Left lobe of liver (tissue), 2 donors: ENCODE measurements at regions not wholly inside any gene's neighbourhood (a gene's known extent, or its start where the extent isn't known, plus 50 kb on each side); places are given as distances from the start of the nearest gene placed in this dataset.
"Not testable (repeated sequence)": the region's sequence is repeated elsewhere in the genome, so short reads cannot be mapped to it uniquely, and the experiment has no call there.

Experiments
- ATAC-seq: fragments of 200-7000 bp; cut with Tn5 transposase; one replicate; pipeline ENCODE4 v1.9.1; 2020; ENCODE audit warnings: mild to moderate bottlenecking, moderate library complexity
- DNase-seq: peaks from one replicate; pipeline ENCODE4 v3.0.0-alpha.2; 2020; ENCODE audit warnings: low spot score
- donor health status: DM: no; HTN: no; CAD: no; lungs with moderate emphysema.
- donor health status: DM: no; HTN: yes; CAD: no.

- DNase-seq (no peak), ATAC-seq (no peak)
These were observed 416.3 kb downstream of the BUD13 start for GRCh38 chr11:116356451-116356850.

- ATAC-seq (no peak), DNase-seq (no peak)
These were observed 417.7 kb downstream of the BUD13 start for GRCh38 chr11:116355104-116355503.

- ATAC-seq (no peak), DNase-seq (no peak)
These were observed 419.2 kb downstream of the BUD13 start for GRCh38 chr11:116353589-116353988.

DNA sequence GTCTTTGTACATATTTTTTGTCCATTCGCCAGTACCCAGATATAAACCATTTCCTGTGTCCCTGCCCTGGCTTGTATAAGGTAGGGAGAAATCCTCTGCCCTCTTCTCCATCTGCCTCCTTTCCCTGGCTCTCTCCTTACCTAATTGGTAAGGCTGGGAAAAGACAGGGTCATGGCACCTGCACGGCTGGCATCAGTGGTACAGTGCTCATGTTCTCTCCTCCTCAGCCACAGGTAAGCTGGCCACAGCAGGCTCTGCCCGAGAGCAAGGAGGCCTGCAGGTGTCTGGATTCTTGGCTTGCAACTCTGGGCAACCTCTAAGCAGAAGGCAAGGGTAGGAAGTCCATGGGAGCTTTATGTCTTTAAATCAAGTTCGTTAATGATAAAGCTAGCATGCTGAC lies 419.9 kb downstream of the BUD13 start:
- DNase-seq (no peak), ATAC-seq (no peak)

- ATAC-seq (peak; percentile 36), DNase-seq (no peak)
These were observed 424.6 kb downstream of the BUD13 start for GRCh38 chr11:116348226-116348625.

GRCh38 chr11:116345575-116345974 lies 427.2 kb downstream of the BUD13 start:
- ATAC-seq = no peak

GRCh38 chr11:116344601-116345000 lies 428.2 kb downstream of the BUD13 start:
- DNase-seq (no peak), ATAC-seq (no peak)

More at GRCh38 chr11:116345575-116345974, 427.2 kb downstream of the BUD13 start:
- no peak for DNase-seq

DNA sequence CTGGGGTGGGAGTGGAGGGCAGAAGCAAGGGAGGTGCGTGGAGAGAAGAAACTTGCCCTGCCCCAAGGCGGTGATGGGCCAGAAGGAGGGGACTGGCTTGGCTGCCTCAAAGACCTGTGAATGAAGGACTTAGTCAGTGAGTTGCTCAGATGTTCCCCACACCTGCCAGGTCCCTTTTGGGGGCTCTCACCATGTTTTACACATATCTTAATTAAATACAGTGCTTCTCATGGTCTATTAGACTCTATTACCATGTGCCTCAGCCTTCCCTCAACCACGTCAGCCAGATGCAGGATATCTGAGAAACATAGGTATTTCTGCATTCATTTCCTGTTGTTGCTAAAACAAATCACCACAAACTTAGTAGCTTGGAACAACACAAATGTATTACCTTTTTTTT lies 429.5 kb downstream of the BUD13 start:
- ATAC-seq (no peak), DNase-seq (no peak)

DNA sequence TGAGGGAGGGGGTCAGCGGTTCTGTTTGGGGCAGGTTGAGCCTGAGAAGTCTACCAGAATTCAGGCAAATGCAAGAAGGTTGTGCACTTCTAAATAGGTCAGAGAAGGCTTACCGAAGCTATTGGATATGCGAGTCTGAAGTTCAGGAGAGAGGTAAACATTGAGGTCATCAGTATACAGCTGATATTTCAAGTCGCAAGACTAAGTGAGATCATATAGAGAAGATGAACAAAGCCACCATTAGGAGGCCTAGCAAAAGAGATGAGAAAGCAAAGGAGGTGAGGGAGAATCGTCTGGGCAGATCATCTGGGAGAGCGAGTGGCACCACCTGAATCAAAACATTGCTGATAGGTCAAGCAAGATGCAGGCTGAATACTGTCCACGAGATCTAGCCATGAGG lies 430.6 kb downstream of the BUD13 start:
- no peak for ATAC-seq
- DNase-seq = peak; percentile 7

DNA sequence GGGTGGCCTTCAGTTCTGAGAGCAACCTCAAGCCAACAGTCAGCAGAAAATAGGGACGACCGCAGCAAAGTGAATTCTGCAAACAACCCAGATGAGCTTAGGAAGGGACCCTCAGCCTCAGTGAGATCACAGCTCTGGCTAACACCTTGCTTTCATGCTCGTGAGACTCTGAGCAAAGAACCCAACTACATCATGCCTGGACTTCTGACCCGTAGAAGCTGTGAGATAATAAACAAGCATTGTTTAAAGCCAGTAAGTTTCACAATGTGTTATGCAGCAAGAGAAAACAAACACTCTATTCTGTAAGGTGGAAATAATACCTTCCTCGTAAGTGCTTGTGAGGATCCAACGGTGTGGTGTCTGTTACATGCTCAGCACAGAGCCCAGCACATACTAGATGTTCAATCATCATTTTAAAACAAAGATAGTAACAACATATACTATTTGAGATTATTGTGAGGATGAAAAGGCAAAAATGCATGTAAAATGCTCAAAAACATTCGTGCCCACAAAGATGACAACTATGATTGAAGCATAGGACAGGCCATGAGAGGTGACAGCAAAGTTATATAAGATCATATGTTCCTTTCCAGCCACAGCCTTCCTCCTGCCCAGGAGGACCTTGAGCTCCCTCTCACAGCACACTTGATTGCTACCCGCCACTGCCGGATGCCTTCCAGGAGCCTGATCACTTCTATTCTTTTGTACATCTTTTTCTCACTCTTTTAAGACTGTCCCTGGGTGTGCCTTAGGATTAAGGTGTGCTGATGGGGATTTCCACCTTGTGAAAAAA lies 433.3 kb downstream of the BUD13 start:
- peak; percentile 16 for DNase-seq

DNA sequence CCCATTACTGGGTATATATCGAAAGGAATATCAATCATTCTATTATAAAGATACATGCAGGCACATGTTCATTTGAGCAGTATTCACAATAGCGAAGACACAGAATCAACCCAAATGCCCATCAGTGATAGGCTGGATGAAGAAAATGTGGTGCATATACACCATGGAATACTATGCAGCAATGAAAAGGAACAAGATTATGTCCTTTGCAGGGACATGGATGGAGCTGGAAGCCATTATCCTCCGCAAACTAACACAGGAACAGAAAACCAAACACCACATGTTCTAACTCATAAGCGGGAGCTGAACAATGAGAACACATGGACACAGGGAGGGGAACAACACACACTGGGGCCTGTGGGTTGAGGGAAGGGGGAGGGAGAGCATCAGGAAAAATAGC lies 434.3 kb downstream of the BUD13 start:
- not testable (repeated sequence) for ATAC-seq, DNase-seq

More for the DNA sequence above, 433.3 kb downstream of the BUD13 start:
- ATAC-seq = peak; percentile 45

DNA sequence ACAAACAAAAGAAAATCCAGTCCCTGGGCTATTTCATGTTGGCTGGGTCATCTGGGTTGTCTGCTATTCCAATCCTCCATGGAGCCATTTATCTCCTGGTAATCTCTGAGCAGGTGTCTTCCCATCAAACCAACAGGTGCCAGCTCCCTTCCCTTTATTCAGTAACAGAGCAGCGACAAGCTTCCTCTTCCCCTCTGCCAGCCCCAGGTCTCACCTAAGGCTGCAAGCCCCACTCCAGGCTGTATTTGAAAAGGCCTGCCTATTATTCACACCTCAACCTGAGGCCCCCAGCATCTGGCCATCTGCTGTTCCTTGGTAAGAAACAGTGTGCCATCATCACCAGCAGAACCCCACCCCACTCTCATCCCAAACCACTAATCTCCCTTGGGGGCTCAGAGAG lies 436.2 kb downstream of the BUD13 start:
- ATAC-seq = no peak

GRCh38 chr11:116335891-116336290 lies 436.9 kb downstream of the BUD13 start:
- ATAC-seq = no peak
- DNase-seq = no peak

More for the DNA sequence above, 436.2 kb downstream of the BUD13 start:
- no peak for DNase-seq

- DNase-seq = peak; percentile 11
These were observed 437.7 kb downstream of the BUD13 start for GRCh38 chr11:116335078-116335477.

DNA sequence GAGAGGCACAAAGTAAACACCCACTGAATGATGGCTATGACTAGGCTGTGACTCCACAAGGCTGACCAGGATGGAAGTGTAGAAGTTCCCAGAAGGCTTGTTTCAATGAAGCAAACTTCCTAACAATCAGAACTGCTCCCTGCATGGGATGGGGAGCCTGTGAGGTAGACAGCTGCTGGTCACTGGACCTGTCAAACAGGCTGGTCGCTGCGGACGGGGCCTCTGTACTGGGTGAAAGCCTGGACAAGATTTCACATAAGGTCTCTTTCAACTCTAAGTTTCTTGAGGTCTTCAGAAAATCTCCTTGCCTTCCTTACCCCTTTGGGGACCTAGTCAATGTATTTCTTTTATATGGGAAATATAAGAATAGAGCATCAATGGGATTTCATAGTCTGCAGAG lies 438.2 kb downstream of the BUD13 start:
- DNase-seq = peak; percentile 16
- no peak for ATAC-seq

More at GRCh38 chr11:116335078-116335477, 437.7 kb downstream of the BUD13 start:
- no peak for ATAC-seq

DNA sequence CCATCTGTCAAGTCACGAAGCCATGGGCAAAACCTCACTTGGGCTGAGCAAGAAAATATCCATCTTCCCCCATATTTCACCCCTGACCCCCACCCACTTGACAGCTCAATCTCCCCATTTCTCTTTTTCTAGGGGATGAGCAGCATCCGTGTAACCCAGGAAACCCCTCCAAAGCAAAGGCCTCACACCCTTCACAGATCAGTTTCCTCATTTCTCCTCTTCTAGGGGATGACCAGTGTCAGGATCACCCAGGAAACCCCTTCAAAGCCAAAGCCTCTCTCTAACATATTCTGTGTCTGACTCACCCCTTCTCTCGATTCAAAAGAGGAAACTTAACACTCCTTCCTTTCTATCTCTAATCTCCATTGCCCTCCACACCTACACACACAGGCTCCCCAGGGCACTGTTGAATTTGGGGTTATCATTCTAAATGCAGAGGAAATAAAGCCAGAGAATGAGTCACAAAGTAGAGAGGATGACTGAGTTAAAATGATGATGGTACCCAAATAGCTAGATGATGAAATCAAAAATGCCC lies 439.7 kb downstream of the BUD13 start:
- DNase-seq (no peak), ATAC-seq (no peak)

DNA sequence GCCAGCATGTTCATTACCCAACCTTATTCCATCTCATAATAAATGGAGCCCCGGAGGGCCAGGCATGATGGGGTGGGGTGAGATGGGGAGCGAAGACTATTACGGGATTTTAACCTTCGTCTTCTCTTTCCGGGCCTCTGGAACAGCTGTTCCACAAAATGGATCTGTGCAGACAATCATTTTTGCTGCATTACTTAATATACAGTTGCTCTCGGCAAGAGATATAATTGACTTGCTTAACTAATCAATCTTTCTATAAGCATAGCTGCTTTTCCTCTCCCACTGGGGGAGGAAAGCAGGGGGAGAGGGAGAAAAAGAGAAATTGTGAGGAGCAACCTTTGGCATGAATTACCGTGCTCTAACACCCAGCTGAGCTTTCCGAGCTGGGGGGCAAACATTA lies 440.4 kb downstream of the BUD13 start:
- no peak for ATAC-seq
- DNase-seq = no peak

GRCh38 chr11:116331381-116331780 lies 441.4 kb downstream of the BUD13 start:
- ATAC-seq = no peak
- peak; percentile 31 for DNase-seq

DNA sequence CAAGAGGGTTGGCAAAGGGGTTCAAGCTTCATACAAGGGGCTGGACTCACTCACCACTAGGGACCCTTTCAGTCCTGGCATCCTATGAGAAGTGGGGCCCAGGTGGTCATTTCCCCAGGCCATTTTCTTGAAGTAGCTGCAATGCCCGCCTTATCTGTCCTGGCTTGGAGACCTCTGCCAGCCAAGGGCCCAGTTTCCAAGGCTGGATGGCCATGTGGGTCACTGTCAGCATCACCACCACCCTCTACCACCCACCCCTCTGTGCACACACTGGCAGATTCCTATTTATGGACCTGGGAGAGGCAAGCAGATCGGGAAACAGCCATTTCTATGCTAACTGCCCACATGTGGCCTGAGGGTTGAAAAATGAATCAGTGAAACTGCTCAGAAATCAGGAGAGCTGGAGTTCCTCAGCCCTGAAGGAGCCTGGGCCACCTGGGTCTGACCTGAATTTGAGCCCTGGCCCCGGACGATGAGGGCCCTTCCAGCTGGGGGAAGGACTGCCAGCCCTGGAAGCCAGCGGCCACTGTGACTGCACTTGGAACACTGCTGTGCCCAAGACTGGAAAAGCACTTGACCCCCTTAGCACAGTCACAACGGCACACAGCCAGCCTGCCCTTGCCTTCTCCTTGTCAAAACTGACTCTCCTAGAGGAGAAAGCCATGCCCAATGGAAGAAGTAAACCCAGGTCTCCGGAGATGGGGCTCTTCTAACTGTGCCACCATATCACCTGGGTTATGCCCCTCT lies 442.2 kb downstream of the BUD13 start:
- DNase-seq = peak; percentile 34
- no peak for ATAC-seq

DNA sequence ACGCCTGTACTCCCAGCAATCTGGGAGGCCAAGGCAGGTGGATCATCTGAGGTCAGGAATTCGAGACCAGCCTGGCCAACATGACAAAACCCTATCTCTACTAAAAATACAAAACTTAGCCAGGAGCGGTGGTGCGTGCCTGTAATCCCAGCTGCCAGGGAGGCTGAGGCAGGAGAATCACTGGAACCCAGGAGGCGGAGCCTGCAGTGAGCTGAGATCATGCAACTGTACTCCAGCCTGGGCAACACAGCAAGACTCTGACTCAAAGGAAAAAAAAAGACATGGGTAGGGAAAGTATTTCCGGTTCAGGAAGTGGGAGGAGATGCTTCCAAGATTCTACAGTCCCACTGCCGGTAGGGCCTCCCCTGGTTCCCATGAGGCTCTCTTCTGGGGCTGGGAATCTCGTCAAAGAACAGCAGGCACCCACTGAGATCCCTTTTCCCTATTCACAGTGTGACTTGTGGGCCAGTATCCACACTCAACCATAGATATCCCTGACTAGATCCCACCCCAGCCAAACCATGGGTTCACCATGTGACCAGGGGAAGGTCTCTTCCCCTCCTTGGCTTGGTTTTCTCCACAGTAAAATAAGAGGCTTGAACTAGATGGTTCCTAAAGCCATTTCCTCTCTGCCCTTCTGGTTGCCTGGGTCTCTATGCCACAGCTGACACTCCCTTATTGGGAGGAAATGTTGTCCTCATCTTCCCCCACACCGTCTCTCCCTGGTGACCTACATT lies 443.3 kb downstream of the BUD13 start:
- peak; percentile 16 for DNase-seq
- ATAC-seq = no peak

DNA sequence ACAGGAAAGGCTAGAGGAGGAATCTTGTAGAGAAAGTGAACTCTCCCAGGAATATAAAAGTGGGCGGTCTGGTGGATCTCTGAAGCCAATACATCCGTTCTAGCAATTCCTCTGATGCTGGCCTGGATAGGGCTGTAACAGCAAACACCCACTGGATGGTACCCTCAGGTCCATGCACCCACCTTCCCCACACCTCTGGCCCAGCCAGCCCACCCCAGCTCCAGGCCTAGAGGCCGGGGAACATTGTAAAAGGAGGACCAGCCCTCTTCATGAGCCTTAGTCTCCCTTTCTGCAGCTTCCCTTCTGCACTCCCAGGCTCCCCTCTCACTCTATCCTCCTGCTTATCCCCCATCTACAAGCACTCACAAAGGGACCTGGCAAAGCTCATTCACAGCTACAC lies 443.9 kb downstream of the BUD13 start:
- ATAC-seq (no peak), DNase-seq (no peak)
